HS-5 (cell line): ENCODE measurements at regions not wholly inside any gene's neighbourhood (a gene's known extent, or its start where the extent isn't known, plus 50 kb on each side); places are given as distances from the start of the nearest gene placed in this dataset.

ENCODE experiments used
- DNase-seq: peaks from one replicate; pipeline ENCODE4 v3.0.0-alpha.2; 2012; ENCODE audit warnings: low read depth

DNA sequence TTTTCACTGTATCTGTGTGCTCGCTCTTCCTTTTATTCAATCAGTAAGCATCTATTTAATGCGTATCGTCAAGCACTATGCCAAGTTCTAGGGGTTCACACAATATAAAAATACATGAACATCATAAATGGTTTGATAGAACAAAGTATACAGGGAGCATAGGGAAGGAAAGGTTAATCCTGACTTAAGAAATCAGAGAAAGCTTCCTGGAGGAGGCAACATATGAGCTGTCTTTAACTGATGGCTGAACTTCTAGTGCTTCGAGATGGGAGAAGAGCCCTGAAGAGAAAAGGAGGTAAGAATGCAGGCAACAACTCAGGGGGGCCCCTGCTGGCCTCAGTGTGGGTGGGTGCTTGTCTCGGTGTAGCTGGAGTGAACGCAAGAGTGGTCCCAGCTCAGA lies 63.6 kb upstream of the GALNT2 start:
- DNase-seq = no peak

GRCh38 chr1:230005040-230005439 lies 62.0 kb upstream of the GALNT2 start:
- no peak for DNase-seq

DNA sequence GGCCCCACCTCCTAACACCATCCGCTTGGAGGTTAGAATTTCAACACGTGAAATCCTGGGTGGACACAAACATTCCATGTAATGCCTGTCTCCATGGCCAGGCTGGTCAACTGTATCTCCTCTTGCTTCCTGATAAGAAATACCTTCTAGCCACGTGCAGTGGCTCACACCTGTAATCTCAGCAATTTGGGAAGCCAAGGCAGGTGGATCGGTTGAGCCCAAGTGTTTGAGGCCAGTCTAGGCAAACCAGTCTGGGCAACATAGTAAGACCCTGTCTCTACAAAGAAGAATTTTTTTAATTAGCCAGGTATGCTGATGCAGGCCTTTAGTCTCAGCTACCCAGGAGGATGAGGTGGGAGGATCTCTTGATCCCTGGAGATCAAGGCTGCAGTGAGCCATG lies 58.3 kb upstream of the GALNT2 start:
- no peak for DNase-seq

DNA sequence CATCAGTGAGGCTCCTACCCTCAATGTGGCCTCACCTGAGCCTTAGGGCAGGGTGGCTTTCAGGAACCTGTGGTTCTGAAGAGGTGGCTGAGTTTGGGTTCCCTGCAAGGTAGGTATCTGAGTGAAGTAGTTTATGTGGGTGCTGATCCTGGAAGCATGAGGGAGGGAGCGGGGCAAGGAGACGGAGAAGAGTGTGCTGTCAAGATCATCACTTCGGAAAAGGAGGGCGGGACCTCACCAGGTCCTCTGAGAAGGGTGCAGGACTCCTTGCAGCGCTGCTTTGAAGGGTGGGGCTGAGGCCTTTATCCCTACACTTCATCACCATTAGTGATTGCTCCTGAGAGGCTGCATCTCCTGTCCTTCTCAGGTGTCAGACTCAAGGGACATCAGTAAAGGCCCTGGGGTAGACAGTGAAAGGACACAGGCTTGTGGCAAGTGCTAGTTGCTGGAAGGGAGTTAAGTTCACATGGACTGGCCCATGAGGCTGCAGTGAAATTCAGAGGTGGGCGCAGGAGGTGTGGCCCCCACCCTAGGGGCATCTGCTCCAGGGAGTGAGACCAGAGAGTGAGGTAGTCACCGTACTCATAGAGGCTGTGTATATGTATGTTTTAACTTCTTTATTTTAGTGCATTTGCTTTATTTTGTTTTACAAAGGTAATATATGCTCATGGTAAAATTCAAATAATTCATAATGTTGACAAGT lies 57.3 kb upstream of the GALNT2 start:
- no peak for DNase-seq

GRCh38 chr1:230010603-230011332 lies 56.3 kb upstream of the GALNT2 start:
- DNase-seq = no peak

DNA sequence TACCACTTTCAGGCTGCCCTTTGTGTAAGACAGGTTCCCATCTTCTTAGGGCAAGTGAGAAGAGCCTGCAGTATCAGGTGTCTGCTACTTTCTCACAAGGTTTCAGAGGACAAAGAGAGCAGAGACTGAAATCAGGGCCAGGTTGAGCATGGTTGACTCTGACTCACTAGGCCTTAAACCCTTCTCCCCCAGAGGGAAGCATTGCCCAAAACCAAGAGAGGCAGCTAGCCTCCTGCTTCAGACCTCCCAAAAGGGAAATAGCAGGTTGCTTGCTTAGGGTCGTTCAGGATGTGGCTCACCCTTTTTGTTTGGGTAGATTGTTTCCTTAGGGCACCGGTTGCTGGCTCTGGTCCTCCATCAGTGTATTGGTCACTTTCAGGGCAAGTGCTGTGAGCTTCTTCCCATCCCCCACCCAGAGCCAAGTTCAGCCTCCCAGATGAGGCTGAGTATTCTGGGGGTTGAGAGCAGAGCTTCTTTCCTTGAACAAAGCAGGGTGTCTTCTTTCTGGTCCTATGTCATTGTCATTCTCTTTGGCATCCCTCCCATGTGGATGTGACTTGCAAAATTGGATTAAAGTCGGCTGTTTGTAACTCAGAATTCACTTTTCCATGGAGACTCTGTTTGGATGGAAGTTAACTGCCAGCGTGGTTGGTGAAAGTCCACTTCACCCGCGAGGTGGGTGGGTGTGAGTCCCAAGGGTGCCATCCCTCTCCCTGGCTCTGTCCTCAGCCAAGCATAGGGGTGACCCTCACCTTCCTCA lies 55.5 kb upstream of the GALNT2 start:
- no peak for DNase-seq

- DNase-seq = no peak
Observed at GRCh38 chr1:230012093-230012393, 55.0 kb upstream of the GALNT2 start.

DNA sequence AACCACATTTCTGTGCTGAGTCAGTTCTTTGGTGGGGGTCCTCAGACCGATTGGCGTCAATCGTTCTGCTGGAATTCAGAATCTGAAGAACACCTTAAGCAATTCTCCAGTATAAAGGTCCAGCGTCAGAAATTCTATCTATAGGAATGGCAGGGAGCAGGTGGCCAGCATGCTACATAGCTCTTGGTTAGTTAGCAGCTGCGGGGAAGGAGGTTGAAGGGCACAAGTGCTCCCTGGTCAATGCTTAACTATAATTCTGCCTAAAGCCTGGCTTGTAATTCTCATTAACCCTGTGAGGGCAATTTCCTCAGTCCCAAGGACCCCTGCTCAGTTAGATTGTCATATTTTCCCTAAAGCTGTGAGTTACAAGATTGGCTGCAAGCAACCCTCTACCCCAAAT lies 54.3 kb upstream of the GALNT2 start:
- no peak for DNase-seq

DNA sequence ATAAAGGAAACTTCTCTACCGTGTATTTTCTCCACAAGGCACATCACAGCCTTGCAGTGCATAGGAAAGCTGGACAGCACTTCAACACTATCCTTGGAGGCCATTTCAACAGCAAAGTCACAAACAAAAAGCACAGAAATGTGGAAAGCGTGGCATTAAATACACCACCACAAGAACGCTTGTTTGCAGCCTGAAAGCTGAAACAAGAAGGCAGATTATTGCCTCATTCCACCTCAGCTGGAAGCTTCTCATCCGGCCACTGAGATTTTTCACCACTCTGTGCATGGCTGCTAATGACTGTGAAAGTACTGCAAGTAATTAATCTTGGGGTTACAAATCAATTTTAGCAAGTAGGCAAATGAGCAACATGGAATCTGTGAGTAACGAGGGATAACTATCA lies 50.9 kb upstream of the GALNT2 start:
- DNase-seq = no peak
